ENCODE measurements at regions not wholly inside any gene's neighbourhood (a gene's known extent, or its start where the extent isn't known, plus 50 kb on each side); places are given as distances from the start of the nearest gene placed in this dataset.
"Not testable (repeated sequence)": the region's sequence is repeated elsewhere in the genome, so short reads cannot be mapped to it uniquely, and the experiment has no call there.

DNA sequence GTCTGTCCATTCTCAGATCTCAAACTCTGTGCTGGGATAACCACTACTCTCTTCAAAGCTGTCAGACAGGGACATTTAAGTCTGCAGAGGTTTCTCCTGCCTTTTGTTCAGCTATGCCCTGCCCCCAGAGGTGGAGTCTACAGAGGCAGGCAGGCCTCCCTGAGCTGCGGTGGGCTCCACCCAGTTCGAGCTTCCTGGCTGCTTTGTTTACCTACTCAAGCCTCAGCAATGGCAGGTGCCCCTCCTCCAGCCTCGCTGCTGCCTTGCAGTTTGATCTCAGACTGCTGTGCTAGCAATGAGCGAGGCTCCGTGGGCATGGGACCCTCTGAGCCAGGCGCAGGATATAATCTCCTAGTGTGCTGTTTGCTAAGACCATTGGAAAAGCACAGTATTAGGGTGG lies 53.1 kb upstream of the HUNK start:
- DNase-seq = not testable (repeated sequence)

DNA sequence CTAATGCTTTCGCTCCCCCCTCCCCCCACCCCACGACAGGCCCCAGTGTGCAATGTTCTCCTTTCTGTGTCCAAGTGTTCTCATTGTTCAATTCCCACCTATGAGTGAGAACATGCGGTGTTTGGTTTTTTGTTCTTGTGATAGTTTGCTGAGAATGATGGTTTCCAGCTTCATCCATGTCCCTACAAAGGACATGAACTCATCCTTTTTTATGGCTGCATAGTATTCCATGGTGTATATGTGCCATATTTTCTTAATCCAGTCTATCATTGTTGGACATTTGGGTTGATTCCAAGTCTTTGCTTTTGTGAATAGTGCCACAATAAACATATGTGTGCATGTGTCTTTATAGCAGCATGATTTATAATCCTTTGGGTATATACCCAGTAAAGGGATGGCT lies 58.5 kb upstream of the HUNK start:
- DNase-seq = not testable (repeated sequence)

DNA sequence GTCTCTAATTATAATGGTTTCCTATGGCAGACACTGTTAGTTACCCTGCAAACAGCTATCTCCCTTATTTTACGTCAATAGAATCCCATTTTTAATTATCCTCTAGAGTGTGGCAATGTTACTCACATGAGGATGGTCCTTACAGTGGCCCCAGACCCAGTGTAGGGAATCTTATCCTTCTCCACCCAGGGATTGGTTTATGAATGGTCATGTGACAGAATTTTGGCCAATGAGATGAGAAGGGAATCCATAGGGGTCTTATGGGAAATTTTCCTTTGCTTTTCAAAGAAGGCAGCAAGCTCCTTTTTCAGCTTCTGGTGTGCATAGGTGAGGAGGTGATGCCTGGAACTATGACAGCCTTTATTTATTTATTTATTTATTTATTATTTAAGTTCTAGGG lies 59.0 kb upstream of the HUNK start:
- no peak for DNase-seq

DNA sequence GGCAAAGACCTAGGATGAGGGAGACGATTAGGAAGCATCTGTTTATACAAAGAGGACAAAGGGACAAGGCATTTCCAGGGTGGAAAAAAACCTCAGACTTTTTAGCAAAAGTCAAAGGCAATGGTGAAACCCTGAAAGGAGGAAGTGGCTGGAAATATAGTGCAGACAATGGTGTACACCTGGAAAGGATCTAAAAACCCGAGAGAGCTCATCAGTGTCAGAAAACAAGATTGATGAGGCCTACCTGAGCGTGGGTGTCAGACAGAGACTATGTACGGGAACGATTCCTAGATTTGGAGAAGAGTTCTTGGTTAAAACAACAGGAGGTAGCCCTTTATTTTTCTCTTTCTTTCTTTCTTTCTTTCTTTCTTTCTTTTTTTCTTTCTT lies 68.8 kb upstream of the HUNK start:
- DNase-seq = no peak

DNA sequence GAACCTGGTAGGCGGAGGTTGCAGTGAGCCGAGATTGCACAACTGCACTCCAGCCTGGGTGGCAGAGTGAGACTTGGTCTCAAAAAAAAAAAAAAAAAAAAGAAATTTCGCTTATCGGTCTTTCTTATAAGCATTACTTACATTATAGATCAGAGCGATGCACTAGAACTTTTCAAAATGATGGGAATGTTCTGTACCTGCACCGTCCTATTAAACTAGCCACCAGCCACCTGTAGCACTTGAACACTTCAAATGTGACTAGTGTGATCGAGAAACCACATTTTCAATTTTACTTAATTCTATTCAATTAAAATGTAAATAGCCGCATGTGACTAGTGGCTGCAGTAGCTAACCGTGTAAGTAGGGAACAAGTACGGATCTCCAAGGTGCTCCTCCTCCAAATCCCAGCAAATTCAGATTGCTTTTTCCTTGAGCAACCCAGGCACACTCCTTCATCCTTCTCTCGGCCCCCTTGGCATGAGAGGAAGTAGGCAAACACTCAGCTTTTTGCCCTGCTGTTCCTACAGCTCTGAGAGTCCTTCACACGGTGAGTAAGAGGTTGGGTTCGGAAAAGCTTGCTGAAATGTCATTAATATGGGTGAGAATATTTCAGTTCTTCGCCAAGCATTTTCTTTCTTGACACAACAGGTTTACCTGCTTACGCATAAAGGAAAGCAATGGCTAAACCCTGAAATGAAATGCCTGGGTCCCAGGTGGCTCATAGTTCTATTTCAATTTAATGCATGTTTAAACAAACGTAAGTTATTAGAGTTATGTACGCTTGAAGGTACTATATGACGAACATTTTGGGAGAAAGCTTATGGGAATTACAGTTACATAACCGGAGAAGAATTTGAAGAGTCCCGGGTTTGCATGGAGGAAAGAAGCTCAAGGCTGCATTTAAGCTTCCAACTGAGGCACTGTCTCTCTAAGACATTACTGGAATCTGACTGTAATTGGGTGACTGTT lies 69.5 kb upstream of the HUNK start:
- no peak for DNase-seq

DNA sequence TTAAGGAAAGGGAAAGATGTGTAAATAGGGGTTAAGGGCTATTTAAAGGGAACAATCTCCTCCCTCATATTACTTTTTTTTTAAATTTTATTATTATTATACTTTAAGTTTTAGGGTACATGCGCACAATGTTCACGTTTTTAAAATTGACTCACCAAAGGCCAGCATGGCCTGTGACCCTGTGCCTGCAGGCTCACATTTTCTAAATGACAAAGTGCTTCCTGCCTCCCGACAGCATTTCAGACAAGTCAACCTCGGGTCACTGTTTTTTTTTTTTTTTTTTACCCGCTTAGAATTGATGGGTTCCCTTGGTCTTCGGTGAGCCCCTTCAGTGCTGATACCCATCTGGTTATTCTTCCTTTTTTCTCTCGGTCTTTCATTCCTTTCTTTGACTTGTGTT lies 70.4 kb upstream of the SCAF4 start:
- no peak for DNase-seq

DNA sequence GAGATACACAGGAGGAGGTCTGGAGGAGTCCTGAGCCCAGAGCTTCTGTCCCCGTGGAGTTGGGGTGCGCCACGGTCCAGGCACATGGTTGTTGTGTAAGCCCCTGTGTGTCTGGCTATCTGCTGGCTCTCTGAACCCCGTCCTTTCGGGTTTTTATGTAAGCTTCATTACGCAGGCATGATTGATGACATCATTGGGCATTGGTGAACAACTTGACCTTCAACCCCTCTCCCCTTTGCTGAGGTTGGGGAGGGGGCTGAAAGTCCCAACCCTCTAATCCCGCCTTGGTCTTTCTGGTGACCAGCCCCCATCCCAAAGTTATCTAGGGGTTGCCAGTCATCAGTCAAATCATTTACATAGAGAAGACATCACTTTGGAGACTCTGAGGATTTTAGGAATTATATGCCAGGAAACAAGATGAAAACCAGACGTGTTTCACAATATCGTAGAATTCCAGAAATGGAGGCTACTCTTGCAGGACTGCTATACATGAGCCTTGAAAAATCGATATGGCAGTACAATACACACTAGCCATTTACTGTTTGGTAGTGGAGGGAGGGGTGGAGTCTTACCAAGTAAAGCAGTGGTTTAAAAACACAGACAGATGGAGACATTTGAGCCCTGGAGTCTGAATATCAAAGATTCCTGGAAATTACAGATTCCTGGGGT lies 69.8 kb upstream of the SCAF4 start:
- DNase-seq = peak; percentile 26

DNA sequence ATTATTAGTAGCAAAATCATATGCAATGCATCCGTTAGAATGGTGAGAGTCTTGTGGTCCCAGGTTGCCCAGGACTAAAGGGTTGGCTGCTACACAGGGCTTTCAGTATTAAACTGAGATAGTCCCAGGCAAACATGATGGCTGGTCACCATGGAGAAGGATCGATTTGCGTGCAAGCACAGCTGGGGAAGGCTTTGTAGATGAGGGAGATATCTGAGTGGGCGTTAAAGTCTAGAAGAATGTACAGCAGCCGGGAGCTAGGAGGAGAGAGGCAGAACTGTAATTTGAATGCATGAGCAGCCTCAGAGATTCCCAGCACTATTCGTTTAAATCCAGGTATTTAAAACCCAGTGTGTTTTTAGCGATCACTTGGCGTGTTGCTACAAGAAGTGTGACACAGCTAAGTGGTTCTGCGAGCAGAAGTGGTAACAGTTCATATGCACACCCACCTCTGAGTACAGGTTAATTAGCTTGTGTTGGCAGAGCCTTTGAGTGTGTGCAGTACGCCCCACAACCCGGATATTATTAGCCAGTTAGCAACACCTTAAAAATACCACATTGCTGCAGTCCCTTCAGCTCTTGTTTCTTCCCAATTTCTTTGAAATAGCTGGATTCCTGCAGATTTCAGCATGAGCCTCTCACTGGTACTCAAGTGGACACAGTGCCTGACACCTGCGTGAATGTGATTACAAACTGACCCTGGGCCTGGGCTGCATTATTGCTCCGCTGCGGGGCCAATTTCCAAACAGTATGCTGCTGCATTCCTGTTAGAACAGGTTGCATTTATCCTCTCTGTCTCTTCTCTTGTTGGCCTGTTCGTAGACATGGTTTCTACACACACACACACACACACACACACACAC lies 67.2 kb upstream of the SCAF4 start:
- no peak for DNase-seq

DNA sequence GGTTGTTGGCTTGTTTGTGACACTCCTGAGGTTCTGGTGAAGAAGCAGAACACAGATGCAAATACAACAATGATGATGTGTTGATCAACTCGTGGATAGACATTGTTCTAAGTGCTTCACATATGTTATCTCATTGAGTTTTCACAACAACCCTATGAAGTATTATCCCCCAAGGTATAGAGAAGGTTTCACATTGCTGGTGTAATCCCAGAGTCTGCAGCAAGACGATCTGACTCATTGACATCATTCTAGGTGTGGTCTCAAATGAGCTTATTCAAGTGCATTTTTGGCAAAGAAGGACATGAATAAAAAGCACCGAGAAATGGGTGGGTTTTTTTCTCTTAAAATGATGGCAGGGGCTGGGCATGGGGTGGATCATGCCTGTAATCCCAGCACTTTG lies 64.1 kb upstream of the SCAF4 start:
- DNase-seq = no peak

DNA sequence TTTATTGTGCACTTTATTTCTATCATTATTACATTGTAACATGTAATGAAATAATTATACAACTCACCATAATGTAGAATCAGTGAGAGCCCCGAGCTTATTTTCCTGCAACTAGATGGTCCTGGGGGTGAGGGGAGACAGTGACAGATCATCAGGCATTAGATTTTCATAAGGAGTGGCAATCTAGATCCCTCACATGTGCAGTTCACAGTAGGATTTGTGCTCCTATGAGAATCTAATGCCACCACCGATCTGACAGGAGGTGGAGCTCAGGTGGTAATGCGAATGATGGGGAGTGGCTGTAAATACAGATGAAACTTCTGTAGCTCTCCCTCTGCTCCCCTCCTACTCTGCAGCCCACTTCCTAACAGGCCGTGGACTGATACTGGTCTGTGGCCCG lies 58.5 kb upstream of the SCAF4 start:
- not testable (repeated sequence) for DNase-seq

DNA sequence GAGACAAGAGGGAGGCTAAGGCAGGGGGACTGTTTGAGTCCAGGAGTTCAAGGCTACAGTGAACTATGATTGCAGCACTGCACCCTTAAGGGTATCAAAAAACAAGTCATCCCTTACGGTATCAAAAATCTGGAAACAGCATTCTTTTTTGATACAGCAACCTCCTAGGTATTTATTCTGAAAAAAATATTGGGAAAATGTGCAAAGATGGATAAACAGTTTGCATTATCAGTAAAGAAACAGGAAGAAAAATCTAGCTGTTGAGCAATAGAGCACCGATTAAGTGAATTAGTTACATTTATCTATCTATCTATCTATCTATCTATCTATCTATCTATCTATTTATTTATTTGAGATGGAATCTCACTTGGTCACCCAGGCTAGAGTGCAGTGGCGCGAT lies 56.7 kb upstream of the SCAF4 start:
- no peak for DNase-seq

DNA sequence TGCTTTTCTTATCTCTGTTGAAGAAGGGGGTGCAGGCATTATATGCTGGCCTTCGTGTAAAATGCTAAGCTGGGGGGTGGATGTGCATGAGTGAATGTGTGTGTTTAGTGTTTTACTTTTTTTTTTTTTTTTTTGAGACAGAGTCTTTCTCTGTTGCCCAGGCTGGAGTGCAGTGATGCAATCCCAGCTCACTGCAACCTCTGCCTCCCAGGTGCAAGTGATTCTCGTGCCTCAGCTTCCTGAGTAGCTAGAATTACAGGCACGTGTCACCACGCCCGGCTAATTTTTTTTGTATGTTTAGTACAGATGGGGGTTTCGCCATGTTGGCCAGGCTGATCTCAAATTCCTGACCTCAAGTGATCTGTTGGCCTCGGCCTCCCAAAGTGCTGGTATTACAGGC lies 55.8 kb upstream of the SCAF4 start:
- DNase-seq = not testable (repeated sequence)

DNA sequence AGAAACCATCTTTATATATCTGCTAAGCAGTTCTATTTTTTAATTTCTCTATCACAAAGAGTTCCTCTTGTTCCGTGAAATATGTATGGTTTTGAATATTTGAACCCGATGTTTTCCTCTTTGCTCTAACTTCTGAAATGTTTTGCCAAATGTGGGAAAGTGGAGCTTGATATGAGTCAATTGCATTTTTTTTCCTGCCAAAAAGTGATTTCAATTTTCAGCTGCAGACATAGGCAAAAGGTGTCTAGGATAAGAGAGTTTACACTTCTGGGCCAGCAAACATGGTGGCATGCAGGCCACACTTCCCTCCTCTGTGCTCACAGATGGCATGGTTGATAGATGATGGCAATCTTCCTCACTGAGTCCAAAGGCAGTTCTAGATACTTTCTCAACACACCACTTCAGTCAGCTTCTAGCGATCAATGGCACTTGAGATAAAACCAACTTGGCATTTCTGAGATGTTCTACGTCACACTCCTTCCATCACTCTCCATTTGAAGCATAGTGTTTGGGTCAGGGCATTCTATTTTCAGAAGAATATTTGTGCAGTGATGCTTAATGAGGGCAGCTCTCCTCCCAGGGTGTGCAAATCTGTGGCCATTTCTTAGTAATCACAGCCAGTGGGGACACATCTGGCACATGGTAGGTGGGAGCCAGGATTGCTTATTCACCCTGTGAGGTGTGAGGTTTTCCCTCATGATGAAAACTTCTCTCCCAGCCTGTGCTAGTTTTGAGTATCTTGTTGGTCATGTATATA lies 54.4 kb upstream of the SCAF4 start:
- no peak for DNase-seq

DNA sequence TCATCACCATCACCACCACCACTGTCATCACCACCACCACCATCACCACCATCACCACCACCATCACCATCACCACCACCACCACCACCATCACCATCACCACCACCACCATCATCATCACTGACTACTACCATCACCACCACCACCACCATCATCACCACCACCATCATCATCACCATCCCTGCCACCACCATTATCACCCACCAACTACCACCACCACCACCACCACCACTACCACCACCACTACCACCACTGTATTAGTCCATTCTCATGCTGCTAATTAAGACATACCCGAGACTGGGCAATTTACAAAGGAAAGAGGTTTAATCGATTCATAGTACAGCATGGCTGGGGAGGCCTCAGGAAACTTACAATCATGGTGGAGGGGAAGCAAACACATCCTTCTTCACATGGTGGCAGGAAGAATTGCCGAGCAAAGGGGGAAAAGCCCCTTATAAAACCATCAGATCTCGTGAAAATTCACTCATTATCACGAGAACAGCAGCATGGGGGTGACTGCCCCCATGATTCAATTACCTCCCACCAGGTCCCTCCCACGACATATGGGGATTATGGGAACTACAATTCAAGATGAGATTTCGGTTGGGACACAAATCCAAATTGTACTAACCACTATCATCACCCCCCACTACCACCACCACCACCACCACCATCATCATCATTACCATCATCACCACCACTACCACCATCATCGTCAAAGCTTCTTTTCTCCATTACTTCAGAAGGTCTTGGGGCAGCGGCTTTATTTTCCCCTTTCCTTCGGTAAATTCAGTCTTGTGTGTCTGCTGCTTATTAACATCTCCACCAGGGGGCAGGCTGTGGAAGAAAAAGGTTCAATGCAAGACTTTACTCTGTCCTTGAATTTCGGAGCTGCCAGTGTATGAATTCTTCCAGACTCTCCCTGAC lies 53.6 kb upstream of the SCAF4 start:
- DNase-seq = peak; percentile 93

DNA sequence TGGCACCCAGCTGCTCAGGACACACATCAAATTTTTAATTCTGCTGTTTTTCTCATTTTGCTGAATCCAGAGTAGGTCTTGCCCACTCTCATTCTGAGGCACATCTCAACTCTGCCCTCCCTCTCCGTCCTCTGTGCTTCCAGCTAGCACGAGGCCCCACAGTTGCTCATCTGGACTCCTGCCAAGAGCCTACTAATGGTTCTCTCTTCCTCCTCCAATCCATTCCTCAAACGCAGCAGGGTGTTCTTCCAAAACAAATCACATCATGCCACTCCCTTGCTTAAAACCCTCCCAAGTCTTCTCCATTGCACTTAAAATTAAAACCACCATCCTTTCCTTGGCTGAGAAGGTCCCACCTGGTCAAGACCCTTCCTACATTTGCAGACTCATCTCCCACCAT lies 49.8 kb upstream of the SCAF4 start:
- peak; percentile 89 for DNase-seq

Measured in NCI-H82 (cell line).